H1 (cell line): ENCODE measurements at regions not wholly inside any gene's neighbourhood (a gene's known extent, or its start where the extent isn't known, plus 50 kb on each side); places are given as distances from the start of the nearest gene placed in this dataset.

Experiments
- CTCF ChIA-PET: fragments of 300-600 bp; sonication (Branson Sonifier 250); formaldehyde crosslinking; loops from one replicate; lab custom pipeline; 2021; ENCODE audit not compliant: partially characterized antibody; lab: Charles Lee
- POLR2A ChIA-PET: fragments of 300-600 bp; sonication (Branson Sonifier 250); formaldehyde crosslinking; loops from one replicate; lab custom pipeline; 2021; ENCODE audit warnings: inconsistent platforms; ENCODE audit not compliant: partially characterized antibody; lab: Charles Lee
- DNase-seq, 2 experiments: peaks; one replicate each; pipeline versions ENCODE4 v3.0.0 to v3.0.0-alpha.2; 2010 to 2022; ENCODE audit warnings: low spot score in 2 of 2, low read depth in 1 of 2, mixed read lengths in 1 of 2
- FAIRE-seq: peaks from 2 replicates; lab custom pipeline; 2011; peaks lifted over from hg19 to GRCh38; lab: Jason Lieb, UNC
- H2AFZ ChIP-seq: 2 replicates; pipeline ENCODE4 v1.8.1; 2012; ENCODE audit warnings: low read length, inconsistent platforms
- H2AK5ac ChIP-seq: 2 replicates; pipeline ENCODE4 v1.6.1; 2013; ENCODE audit warnings: low read depth, low read length
- H2BK120ac ChIP-seq: replicated peaks from 2 replicates; pipeline ENCODE3; 2013; ENCODE audit warnings: low read depth, low read length, inconsistent platforms
- H2BK12ac ChIP-seq: 2 replicates; pipeline ENCODE4 v1.6.1; 2013; ENCODE audit warnings: low read depth, low read length
- H2BK15ac ChIP-seq: 2 replicates; pipeline ENCODE4 v1.6.1; 2013; ENCODE audit warnings: low read length
- H2BK20ac ChIP-seq: 2 replicates; pipeline ENCODE4 v1.6.1; 2013; ENCODE audit warnings: low read length
- H2BK5ac ChIP-seq: 2 replicates; pipeline ENCODE4 v1.6.1; 2013; ENCODE audit warnings: low read depth, low read length
- H3K14ac ChIP-seq: 2 replicates; pipeline ENCODE4 v1.6.1; 2013; ENCODE audit warnings: inconsistent platforms; ENCODE audit not compliant: insufficient read length
- H3K18ac ChIP-seq: 2 replicates; pipeline ENCODE4 v1.6.1; 2013; ENCODE audit warnings: low read length; ENCODE audit errors: extremely low read depth
- H3K23ac ChIP-seq: 2 replicates; pipeline ENCODE4 v1.6.1; 2013; ENCODE audit warnings: inconsistent platforms; ENCODE audit not compliant: insufficient read length
- H3K23me2 ChIP-seq: 2 replicates; pipeline ENCODE4 v1.6.1; 2013; ENCODE audit warnings: low read depth, low read length
- H3K27ac ChIP-seq: 2 replicates; pipeline ENCODE4 v1.6.1; 2011; ENCODE audit warnings: low read depth, low read length, inconsistent platforms
- H3K27me3 ChIP-seq, 4 experiments: replicated peaks in 1 of 4; 1 replicate in 1 of 4; 2 replicates in 3 of 4; pipeline versions ENCODE4 v1.6.1 to v1.8.1; 2011 to 2013; ENCODE audit warnings: low read length in 3 of 4, mild to moderate bottlenecking in 3 of 4, inconsistent platforms in 2 of 4, mixed read lengths in 2 of 4, moderate library complexity in 1 of 4; ENCODE audit not compliant: control insufficient read depth in 3 of 4, insufficient read depth in 3 of 4; ENCODE audit errors: extremely low read depth in 1 of 4
- H3K36me3 ChIP-seq, 4 experiments: 2 replicates each; pipeline versions ENCODE4 v1.6.1 to v1.8.1; 2011 to 2013; ENCODE audit warnings: mild to moderate bottlenecking in 4 of 4, low read length in 3 of 4, moderate library complexity in 2 of 4, control low read depth in 1 of 4, inconsistent platforms in 1 of 4; ENCODE audit not compliant: insufficient read depth in 4 of 4, control insufficient read depth in 2 of 4
- H3K4ac ChIP-seq: replicated peaks from 2 replicates; pipeline ENCODE3; 2013; ENCODE audit warnings: low read length, low read depth, mixed read lengths, inconsistent platforms; ENCODE audit not compliant: insufficient read length
- H3K4me1 ChIP-seq, 4 experiments: replicated peaks in 1 of 4; 1 replicate in 1 of 4; 2 replicates in 3 of 4; pipeline versions ENCODE4 v1.6.1 to v1.8.1; 2011 to 2013; ENCODE audit warnings: low read length in 3 of 4, inconsistent platforms in 2 of 4, mixed read lengths in 1 of 4; ENCODE audit not compliant: insufficient read depth in 4 of 4, control insufficient read depth in 3 of 4
- H3K4me2 ChIP-seq, 2 experiments: 2 replicates each; pipeline versions ENCODE4 v1.6.1 to v1.8.1; 2011 to 2013; ENCODE audit warnings: low read depth in 2 of 2, low read length in 2 of 2, control low read depth in 1 of 2, inconsistent platforms in 1 of 2, mild to moderate bottlenecking in 1 of 2; ENCODE audit not compliant: insufficient read depth in 1 of 2
- H3K4me3 ChIP-seq, 4 experiments: fragments of 200-600, 300-600 bp in 1 of 4; sonication (generic), shearing (Covaris generic), sonication (Bioruptor Twin) in 1 of 4; 2 replicates each; pipeline versions ENCODE4 v1.5.1 to v1.8.1; 2011 to 2016; ENCODE audit warnings: low read length in 4 of 4, low read depth in 3 of 4, control low read depth in 2 of 4, inconsistent platforms in 2 of 4, mild to moderate bottlenecking in 2 of 4, mixed read lengths in 1 of 4, moderate library complexity in 1 of 4; ENCODE audit not compliant: insufficient read depth in 2 of 4; ENCODE audit errors: extremely low read depth in 1 of 4
- H3K56ac ChIP-seq: replicated peaks from 2 replicates; pipeline ENCODE3; 2013; ENCODE audit warnings: low read depth, mild to moderate bottlenecking, mixed read lengths, low read length, inconsistent platforms; ENCODE audit not compliant: insufficient read length
- H3K79me1 ChIP-seq: 2 replicates; pipeline ENCODE4 v1.6.1; 2013; ENCODE audit warnings: low read depth, low read length, control low read depth
- H3K79me2 ChIP-seq, 2 experiments: 2 replicates each; pipeline versions ENCODE4 v1.6.1 to v1.8.1; 2012 to 2013; ENCODE audit warnings: low read length in 2 of 2, mild to moderate bottlenecking in 2 of 2, inconsistent platforms in 1 of 2; ENCODE audit not compliant: insufficient read depth in 2 of 2, control insufficient read depth in 1 of 2
- H3K9ac ChIP-seq, 4 experiments: replicated peaks in 1 of 4; 1 replicate in 1 of 4; 2 replicates in 3 of 4; pipeline versions ENCODE4 v1.6.1 to v1.8.1; 2011 to 2013; ENCODE audit warnings: low read depth in 3 of 4, low read length in 3 of 4, control low read depth in 2 of 4, mild to moderate bottlenecking in 2 of 4, moderate library complexity in 2 of 4, inconsistent platforms in 1 of 4; ENCODE audit errors: extremely low read depth in 1 of 4
- H3K9me3 ChIP-seq, 2 experiments: 2 replicates each; pipeline versions ENCODE4 v1.6.1 to v1.8.1; 2012 to 2013; ENCODE audit warnings: mild to moderate bottlenecking in 2 of 2, moderate library complexity in 2 of 2, control low read depth in 1 of 2, inconsistent platforms in 1 of 2, low read depth in 1 of 2, low read length in 1 of 2, mixed read lengths in 1 of 2; ENCODE audit not compliant: insufficient read depth in 2 of 2
- H4K20me1 ChIP-seq, 2 experiments: replicated peaks in 1 of 2; 2 replicates each; pipeline versions ENCODE3 to v1.8.1; 2011 to 2013; ENCODE audit warnings: inconsistent platforms in 2 of 2, low read length in 2 of 2, mild to moderate bottlenecking in 1 of 2; ENCODE audit not compliant: insufficient read depth in 2 of 2, control insufficient read depth in 1 of 2
- H4K5ac ChIP-seq: 2 replicates; pipeline ENCODE4 v1.6.1; 2013; ENCODE audit warnings: low read length, low read depth, mixed read lengths, inconsistent platforms; ENCODE audit not compliant: insufficient read length
- H4K8ac ChIP-seq: 2 replicates; pipeline ENCODE4 v1.8.0; 2013; ENCODE audit warnings: mild to moderate bottlenecking, moderate library complexity, low read length, inconsistent platforms; ENCODE audit not compliant: insufficient read depth; ENCODE audit errors: extremely low read depth
- H4K91ac ChIP-seq: replicated peaks from 2 replicates; pipeline ENCODE3; 2013; ENCODE audit warnings: low read length, mixed read lengths, inconsistent platforms; ENCODE audit not compliant: insufficient read length
- MAFK ChIP-seq: IDR thresholded peaks from 2 replicates; pipeline ENCODE4 v1.6.1; 2012; ENCODE audit warnings: low read depth, mild to moderate bottlenecking, improper control_type of control experiment, low read length
- POLR2AphosphoS5 ChIP-seq: IDR thresholded peaks from 2 replicates; pipeline ENCODE4 v1.6.1; 2011; ENCODE audit warnings: low read depth, low read length
- SP4 ChIP-seq: IDR thresholded peaks from 2 replicates; pipeline ENCODE4 v1.6.1; 2012; ENCODE audit warnings: low read length, inconsistent platforms
- WGBS, 2 experiments: shearing (Covaris generic) in 1 of 2; methylation state at CpG; one replicate each; pipeline versions ENCODE4 v1.1.6 to v1.1.7; 2013 to 2015; ENCODE audit warnings: low lambda C conversion rate in 2 of 2, mixed read lengths in 2 of 2, inconsistent platforms in 1 of 2, low coverage in 1 of 2, missing lambda C conversion rate in 1 of 2; ENCODE audit not compliant: insufficient replicate concordance in 2 of 2, insufficient coverage in 1 of 2, insufficient read length in 1 of 2; ENCODE audit errors: extremely low coverage in 1 of 2, missing lambda C conversion rate in 1 of 2; 5-methylcytosine and 5-hydroxymethylcytosine counted together

DNA sequence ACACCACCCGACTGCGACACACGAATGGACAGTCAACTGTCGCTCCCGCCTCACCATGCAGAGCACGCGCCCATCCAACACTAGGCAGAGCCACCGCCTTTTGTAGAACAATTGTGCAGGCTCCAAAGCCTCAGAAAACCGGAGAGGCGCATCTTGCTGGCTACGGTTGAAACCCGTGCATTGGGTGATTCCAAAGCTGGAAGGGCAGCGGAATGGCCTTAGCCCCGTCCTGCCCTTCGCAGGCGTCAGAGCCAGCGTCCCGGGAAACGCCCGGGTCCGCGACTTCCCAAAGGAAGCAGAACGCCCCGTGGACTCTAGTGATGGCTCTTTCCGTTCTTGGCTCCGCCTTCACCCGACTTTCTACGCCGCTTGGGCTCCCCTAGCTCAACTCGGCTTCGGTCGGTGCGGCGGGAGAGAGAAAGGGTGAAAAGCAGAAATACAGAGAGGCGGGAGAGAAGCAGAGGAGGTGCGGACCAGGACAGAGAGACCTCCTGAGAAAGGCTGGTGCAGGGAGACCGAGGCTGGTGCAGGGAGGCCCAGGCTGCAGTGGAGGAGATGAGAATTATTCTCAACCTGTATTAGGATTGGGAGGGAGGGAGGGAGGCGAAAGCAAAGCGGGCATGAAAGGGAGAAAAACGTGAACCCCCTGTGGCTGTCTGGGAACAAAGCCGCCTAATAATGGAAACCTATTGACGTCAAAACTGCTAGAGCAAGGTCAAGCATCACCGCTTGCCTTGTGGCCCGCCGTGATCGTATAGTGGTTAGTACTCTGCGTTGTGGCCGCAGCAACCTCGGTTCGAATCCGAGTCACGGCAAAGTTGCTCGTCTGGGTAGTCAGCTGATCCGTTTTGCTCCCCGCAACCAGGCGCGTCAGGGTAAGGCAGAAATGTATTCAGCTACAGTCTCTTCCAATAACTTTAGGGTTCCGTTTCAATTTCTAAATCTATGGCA lies 99.5 kb downstream of the PRKAB2 start:
- peaks cover 47 to 74% (median 64%) of the 10 kb centered on the region in 4 experiments for H3K27me3 ChIP-seq
- H4K20me1 ChIP-seq, result no peaks in the 10 kb centered on the region
- H3K79me2 ChIP-seq, result no peaks in the 10 kb centered on the region
- H2AFZ ChIP-seq, result peak overlapping the region; percentile 82
- ChIA-PET CTCF (no interaction called here), POLR2A (interaction anchor here (0.8 to 3.6 kb wide), 2 partner anchors 8 to 12 kb away, joined by 5 to 62 read pairs; no protein-coding TSS in a partner anchor)
- no peaks in the 10 kb centered on the region for H3K9me3 ChIP-seq
- peak overlapping the region; percentile 47 to 66 (median 50) for H3K4me3 ChIP-seq
- peak overlapping the region; percentile 35; the same call in 1 of the 2 replicates for H2BK12ac ChIP-seq
- no peak overlapping the region for H2BK20ac ChIP-seq
- H3K4ac ChIP-seq, result no peak overlapping the region
- H3K18ac ChIP-seq, result peak overlapping the region; percentile 38; the same call in 1 of the 2 replicates
- no peak overlapping the region for H3K56ac ChIP-seq
- peak overlapping the region; percentile 69 to 92 for H3K4me2 ChIP-seq
- no peak overlapping the region for H3K27ac ChIP-seq
- H3K23me2 ChIP-seq, result peaks cover 6% of the 10 kb centered on the region; the same call in 1 of the 2 replicates
- peaks cover 0 to 6% (median 5%) of the 10 kb centered on the region in 4 experiments; a peak in 5 of 7 replicates for H3K4me1 ChIP-seq
- DNase-seq (peak in 1 of 2 experiments; percentile 71), FAIRE-seq (no peak)
- H4K5ac ChIP-seq, result no peak overlapping the region
- H3K36me3 ChIP-seq, result no peaks in the 10 kb centered on the region
- H2BK120ac ChIP-seq, result no peak overlapping the region
- no peak overlapping the region for H2AK5ac ChIP-seq
- H4K91ac ChIP-seq, result no peak overlapping the region
- no peak overlapping the region for H3K23ac ChIP-seq
- H3K14ac ChIP-seq, result no peak overlapping the region
- H3K9ac ChIP-seq, result peak overlapping the region in 2 of 4 experiments; percentile 13 to 16; a peak in 3 of 7 replicates
- no peaks in the 10 kb centered on the region for H3K79me1 ChIP-seq
- H4K8ac ChIP-seq, result peak overlapping the region; percentile 39; the same call in 1 of the 2 replicates
- 8% methylated on average over 53 of the region's 58 CpGs; no CpG with 5 or more reads in 1 of the 2 experiments for WGBS, 2 experiments
- H2BK15ac ChIP-seq, result no peak overlapping the region
- H2BK5ac ChIP-seq, result no peak overlapping the region
- TF ChIP-seq SP4 (no peak), MAFK (no peak), POLR2AphosphoS5 (no peak)
